HK-2 (cell line): ENCODE measurements at regions not wholly inside any gene's neighbourhood (a gene's known extent, or its start where the extent isn't known, plus 50 kb on each side); places are given as distances from the start of the nearest gene placed in this dataset.
"Not testable (repeated sequence)": the region's sequence is repeated elsewhere in the genome, so short reads cannot be mapped to it uniquely, and the experiment has no call there.

Experiments
- DNase-seq: peaks from one replicate; pipeline ENCODE4 v3.0.0-alpha.2; 2018; ENCODE audit not compliant: unreplicated experiment

DNA sequence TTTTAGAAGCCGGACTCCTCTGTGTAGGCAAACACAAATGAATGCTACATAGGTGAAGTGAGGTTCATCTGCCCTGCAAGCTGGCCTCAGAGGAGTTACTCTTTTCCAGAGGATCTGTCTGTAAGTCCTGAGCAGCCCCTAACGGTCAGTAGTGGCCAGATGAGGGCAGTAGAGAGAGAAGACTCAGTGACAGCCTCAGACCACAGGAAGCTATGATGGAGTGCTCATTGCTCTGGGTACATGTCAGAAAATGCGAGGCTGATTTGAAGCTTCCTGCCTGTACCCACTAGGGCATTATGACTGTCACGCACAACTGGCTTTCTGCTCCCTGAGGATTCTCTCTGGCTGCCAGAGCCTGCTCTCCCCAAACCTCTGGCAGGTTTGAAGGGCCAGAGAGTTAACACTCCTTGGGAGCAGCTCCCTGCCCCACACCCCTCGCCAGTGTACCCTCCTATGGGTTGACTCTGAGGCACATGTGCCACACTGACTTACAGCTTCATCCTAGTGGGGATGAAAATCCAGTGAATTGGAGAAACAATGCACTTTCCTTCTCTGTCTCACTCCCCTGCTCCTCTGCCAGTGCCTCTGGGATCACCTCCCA lies 141.5 kb downstream of the GABRG2 start:
- peak; percentile 38 for DNase-seq

- no peak for DNase-seq
Observed at GRCh38 chr5:162214551-162214950, 147.0 kb downstream of the GABRG2 start.

DNA sequence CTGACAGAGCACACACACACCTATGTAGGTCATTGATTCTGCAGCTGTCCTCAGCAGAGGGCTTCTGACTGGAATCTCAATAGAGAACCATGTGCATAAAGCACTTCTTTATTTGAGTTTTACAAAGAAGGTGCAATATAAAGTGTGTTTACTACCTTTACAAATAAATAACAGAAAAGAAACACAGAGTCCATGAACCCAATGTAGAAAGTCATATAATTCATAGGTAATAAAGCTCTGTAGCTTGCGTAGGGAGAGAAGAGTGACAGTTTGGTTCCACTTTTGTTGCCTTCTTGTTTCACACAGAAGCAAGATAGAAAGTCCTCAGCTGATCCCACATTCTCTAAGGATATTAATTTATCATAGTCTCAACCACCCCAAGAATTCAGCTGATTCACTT lies 149.5 kb downstream of the GABRG2 start:
- no peak for DNase-seq

GRCh38 chr5:162221910-162222309 lies 154.3 kb downstream of the GABRG2 start:
- no peak for DNase-seq

- DNase-seq: no peak
Observed at GRCh38 chr5:162227075-162227474, 159.5 kb downstream of the GABRG2 start.

- no peak for DNase-seq
Observed at GRCh38 chr5:162230348-162230747, 162.8 kb downstream of the GABRG2 start.

DNA sequence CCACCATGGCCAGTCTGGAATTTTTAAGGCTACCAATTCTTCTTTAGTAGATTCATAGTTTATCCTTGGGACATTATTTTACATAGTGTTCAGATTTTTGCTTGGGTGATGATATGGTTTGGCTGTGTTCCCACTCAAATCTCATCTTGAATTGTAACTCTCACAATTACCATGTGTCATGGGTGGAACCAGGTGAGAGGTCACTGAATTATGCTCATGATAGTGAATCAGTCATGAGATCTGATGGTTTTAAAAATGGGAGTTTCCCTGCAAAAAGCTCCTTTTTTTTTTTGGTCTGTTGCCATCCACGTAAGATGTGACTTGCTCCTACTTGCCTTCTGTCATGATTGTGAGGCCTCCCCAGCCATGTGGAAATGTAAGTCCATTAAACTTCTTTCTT lies 163.9 kb downstream of the GABRG2 start:
- DNase-seq: no peak

DNA sequence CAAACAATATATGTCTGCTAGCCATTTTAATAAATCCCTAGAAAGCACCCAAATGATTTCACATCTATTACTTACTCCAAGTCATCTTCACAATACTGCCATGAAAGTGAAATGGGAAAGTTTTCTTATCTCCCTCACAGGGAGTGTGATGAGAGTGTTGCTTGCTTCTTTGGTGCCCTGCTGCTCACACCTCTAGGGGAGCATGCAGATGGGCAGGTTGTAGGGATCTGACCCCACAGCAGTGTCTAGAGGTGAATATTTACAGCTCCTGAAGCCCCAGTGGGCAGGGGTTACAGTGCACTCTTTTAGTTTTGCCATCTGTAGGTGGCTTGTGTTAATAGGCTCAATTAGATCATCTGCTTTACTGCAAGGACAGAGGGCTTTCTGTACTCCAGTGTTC lies 173.2 kb downstream of the GABRG2 start:
- no peak for DNase-seq

- no peak for DNase-seq
Observed at GRCh38 chr5:162242416-162242815, 174.8 kb downstream of the GABRG2 start.

DNA sequence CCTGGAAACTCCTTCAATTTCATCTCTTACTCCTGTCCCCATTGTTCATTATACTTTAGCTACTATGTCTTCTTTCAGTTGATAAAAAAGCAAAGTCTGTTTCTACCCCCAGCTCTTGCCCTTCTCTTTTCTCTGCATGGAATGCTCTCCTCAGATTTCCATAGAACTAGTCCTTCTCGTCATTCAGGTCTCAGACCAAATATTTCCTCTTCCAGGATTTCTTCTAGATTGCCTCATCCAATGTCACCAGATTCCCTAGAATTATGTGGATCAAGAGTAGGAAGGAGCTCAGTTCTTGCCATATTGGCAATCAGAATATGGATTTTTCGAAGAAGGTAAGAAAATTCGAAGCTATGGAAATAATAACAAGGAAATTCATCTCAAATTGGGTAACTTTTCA lies 176.1 kb downstream of the GABRG2 start:
- no peak for DNase-seq

DNA sequence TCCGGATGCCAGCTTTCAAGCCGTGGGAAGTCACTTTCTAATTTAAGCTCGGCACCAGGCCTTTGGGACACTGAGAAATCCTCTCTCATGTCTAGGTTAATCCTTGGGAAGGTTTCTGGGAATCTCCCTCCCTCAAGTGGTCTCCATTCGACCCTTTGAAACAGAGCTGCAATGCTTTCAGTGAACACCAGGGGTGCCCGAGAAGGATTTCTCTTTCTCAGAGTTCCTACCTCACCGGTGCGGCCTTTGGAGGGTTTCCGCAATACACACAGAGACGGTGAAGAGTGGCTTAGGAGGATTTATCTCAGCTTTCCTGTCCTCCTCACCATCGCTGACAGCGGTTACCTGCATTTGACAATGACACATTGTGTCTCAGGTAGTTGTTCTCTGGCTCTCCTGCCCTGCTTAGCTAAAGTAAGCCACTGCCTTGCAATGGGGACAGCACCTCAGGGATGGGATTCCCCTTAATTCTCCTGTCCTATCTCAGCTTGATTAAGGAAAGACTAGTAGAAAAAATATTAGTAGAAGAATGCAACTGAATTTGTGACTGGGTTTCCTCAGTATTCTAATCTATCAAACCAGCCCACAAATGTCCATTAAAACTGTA lies 180.6 kb downstream of the GABRG2 start:
- no peak for DNase-seq

DNA sequence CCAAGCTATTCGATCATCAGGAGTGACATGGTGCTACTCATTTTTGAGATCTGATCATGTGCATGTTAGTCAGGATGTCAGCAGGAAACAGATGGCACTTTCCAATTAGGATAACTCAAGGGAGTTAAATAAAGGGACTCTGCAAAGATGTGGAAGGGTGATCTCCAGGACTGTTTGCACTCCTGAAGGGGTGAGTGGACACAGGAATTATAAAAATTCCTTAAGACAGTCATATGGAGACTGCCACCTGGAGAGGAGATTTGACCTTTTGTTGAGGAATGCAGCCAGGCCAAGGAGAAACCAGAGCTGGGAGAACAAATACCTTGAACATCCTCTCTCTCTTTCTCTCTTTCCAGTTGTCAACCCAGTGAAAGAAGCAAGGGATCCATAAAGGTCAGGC lies 189.1 kb downstream of the GABRG2 start:
- no peak for DNase-seq

DNA sequence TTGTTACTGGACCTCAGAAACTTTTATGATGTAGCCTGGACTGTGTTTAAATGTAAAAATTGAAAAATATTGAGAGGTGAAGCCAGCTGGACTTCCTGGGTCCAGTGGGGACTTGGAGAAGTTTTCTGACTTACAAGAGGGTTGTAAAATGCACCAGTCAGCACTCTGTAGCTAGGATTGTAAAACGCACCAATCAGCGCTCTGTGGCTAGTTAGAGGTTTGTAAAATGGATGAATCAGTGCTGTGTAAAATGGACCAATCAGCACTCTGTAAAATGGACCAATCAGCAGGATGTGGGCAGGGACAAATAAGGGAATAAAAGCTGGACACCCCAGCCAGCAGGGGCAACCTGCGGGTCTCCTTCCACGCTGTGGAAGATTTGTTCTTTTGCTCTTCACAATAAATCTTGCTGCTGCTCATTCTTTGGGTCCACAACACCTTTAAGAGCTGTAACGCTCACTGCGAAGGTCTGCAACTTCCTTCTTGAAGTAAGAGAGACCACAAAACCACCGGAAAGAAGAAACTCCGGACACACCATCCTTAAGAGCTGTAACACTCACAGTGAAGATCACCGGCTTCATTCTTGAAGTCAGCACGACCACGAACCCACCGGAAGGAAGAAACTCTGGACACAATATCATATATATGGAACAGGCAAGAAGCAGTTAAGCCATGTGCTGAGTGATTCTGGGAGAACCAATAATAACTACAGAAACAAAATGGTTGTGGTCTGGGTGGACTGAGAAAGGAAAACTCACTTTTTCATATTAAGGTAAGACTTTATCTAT lies 201.3 kb downstream of the GABRG2 start:
- DNase-seq: no peak

- no peak for DNase-seq
Observed at GRCh38 chr5:162272417-162272816, 204.8 kb downstream of the GABRG2 start.

GRCh38 chr5:162274679-162275078 lies 207.1 kb downstream of the GABRG2 start:
- DNase-seq: no peak

- not testable (repeated sequence) for DNase-seq
Observed at GRCh38 chr5:162275387-162275786, 207.8 kb downstream of the GABRG2 start.

GRCh38 chr5:162282191-162282590 lies 214.6 kb downstream of the GABRG2 start:
- no peak for DNase-seq

GRCh38 chr5:162283609-162284008 lies 216.0 kb downstream of the GABRG2 start:
- DNase-seq: no peak

- DNase-seq: no peak
Observed at GRCh38 chr5:162288647-162289296, 221.2 kb downstream of the GABRG2 start.

GRCh38 chr5:162289489-162289888 lies 221.9 kb downstream of the GABRG2 start:
- no peak for DNase-seq

GRCh38 chr5:162299793-162300192 lies 232.2 kb downstream of the GABRG2 start:
- no peak for DNase-seq

- no peak for DNase-seq
Observed at GRCh38 chr5:162301356-162301755, 233.8 kb downstream of the GABRG2 start.

- no peak for DNase-seq
Observed at GRCh38 chr5:162323466-162323865, 255.9 kb downstream of the GABRG2 start.
